GM19452 (cell line): ENCODE measurements at regions not wholly inside any gene's neighbourhood (a gene's known extent, or its start where the extent isn't known, plus 50 kb on each side); places are given as distances from the start of the nearest gene placed in this dataset.

Experiments used
- ATAC-seq: cut with Tn5 transposase; IDR thresholded peaks from one replicate; pipeline ENCODE4 v1.9.1; 2021; ENCODE audit not compliant: unreplicated experiment

- no peak for ATAC-seq
Measured at GRCh38 chr2:150140777-150141176, 346.7 kb downstream of the RND3 start.

GRCh38 chr2:150138587-150138986 lies 348.9 kb downstream of the RND3 start:
- no peak for ATAC-seq

GRCh38 chr2:150137338-150138069 lies 350.0 kb downstream of the RND3 start:
- no peak for ATAC-seq

- ATAC-seq: no peak
Measured at GRCh38 chr2:150136893-150137292, 350.6 kb downstream of the RND3 start.

DNA sequence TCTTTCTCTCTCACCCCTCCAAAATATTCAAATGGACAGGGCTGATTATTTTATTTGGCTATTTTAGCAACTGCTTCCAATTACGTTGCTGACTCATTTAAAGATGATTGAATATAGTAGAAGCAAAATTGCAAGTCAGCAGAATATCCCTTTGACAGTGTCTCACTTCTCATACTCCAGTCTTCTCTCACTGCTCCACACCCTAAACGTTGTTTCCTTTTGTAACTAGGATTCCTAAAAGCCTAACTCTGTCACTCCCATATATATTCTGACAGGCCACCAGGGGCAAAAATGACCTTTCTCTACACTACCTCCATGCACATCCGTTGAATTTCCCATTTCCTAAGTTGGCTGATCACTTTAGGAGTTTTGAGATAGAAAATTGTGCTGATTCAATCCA lies 351.1 kb downstream of the RND3 start:
- ATAC-seq: no peak

- ATAC-seq: no peak
Measured at GRCh38 chr2:150135223-150135883, 352.1 kb downstream of the RND3 start.

DNA sequence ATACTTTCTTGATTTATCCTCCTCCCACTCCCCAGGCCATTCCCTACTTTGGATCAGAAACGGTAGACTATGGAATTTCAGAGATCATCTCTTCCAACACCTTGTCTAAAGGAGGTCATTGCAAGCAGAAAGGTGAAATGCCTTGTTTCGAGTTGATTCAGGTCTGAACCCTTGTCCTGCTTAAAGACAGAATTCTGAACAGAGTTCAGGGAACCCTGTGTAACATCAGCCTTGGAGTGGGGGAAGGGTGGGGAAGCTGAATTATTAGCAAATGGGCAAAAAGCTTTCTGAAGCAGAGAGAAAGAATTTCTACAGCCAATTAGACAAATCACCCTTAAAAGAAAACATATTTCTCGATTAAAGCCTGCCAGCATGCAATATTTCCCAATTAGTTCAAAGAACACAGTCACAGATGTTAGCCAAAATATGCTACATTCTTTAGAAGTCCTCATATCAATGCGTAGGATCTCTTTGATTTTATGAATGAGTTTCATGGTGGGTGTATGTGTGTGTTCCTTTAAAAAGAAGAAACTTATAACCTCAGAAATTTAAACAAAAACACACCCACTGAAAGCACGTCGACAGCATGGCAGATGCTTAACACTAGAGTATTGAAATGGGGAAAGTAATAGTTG lies 353.1 kb downstream of the RND3 start:
- no peak for ATAC-seq

GRCh38 chr2:150133623-150134022 lies 353.8 kb downstream of the RND3 start:
- peak; percentile 78 for ATAC-seq

GRCh38 chr2:150129921-150130575 lies 357.4 kb downstream of the RND3 start:
- ATAC-seq: no peak

DNA sequence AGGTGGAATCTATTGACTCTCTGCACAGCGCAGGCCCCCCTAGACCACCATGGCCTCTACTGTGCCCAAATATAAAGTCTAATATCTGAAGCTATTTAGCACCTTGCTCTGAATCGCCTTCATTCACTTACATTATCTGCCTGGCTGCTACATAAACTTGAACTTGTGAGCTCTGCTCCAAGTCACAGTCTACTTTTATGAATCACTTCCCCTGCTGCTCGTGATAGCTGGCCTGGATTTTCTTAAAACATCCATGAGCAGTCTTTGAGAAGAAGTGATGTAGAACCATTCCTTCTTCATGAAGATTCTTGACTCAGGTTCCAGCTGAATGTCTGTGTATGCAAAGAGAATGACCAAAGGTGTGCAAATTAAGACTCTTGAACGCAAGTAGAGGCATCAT lies 359.5 kb downstream of the RND3 start:
- no peak for ATAC-seq

DNA sequence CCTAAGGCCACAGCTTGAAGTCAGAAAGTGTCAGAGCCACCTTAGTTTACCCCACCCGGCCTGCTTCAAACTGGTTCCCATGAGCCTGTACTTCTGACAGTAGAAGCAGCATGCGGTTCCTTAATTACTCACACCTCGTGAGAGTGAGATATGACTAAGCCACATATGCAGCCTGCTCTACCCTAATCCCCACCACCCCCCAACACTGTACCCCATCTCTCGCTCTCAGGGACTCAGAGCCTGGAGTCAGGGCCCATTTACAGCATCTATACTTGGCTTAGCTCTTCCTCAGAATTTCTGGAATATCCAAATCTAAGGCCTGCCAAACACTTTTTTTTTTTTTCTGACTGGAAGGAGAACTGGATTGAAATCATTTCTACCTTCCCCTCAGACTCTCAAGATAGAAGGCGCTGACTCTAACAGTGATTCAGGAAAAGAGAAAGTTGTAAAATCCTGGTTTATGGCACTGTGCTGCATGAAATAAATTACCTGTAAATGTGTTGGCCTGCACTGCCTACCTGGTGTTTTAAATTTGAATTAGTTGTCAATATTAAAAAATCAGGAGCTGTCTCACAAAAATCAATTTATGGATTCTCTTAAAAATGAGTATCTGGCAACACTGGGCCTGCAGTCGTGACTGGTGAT lies 360.0 kb downstream of the RND3 start:
- no peak for ATAC-seq

GRCh38 chr2:150126839-150127238 lies 360.6 kb downstream of the RND3 start:
- ATAC-seq: no peak

- no peak for ATAC-seq
Measured at GRCh38 chr2:150126143-150126740, 361.2 kb downstream of the RND3 start.

DNA sequence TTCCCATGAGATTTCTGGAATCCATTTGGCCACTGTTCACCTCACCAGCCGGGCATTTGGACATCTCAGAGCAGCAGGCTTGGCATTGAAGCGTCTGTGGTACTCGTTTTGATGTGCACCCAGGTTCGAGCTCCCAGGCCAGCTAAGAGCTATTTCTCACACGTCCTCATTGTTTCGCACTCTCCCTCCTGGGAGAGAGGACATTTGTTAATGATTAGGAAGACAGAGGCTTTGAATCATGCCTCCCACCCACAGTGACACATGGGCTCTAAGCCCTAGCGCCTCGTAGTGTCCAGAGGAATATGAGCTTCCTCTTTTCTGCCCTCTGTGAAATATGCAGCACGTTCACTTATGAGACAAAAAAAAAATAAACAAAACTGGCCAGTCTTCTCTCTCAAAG lies 361.8 kb downstream of the RND3 start:
- ATAC-seq: no peak

DNA sequence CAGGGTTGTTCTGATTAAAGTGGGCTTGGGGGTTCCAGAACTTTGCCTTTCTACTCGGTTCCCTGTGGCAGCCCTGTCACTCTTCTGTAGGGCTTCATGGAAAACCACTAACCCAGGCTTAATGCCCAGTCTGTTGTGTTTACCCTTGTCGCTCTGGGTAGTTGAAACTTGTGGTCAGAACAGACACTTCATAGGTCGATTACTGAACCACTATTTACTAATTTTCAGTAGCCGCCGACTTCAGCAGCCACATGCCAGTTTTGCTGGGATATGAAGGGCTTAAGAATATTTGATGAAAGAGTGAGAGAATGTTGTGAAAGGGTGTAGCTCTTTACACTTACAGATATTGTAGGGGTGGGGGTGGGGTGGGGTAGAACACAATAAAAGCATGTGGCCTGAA lies 362.3 kb downstream of the RND3 start:
- ATAC-seq: no peak

- ATAC-seq: no peak
Measured at GRCh38 chr2:150124739-150125138, 362.7 kb downstream of the RND3 start.

DNA sequence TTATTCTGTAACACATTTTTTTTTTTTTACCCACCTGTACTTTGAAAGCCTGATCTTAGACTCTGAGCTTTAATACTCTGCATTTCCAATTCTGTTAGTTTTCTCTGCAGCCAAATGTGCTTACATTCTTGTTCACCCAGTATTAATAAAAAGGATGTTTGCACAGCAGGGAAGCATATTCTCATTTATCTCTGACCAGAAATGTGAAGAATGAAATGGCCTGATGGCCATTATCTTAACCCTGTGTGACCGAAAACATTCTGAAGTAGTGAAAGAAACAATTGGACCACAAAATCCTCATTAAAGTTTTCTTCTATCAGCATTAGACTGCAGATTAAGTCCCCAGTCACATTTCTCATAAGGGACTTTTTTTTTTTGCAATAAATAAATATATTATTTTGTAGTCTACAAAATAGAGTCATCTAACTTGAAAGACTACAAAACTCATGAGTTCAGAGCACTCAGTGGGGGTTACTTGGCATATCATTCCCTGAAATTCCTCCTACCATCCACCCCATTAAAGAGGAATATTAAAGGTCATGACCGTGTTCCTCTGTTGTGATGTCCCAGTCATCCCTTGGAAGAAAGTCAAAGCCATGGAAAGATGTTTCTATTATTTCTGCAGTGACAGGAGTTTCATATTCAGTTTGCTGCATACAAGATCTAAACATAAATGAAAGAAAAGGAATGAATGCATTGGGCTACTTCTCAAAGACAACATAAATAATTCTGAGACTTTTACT lies 364.4 kb downstream of the RND3 start:
- ATAC-seq: no peak

GRCh38 chr2:150122156-150122555 lies 365.3 kb downstream of the RND3 start:
- ATAC-seq: no peak

DNA sequence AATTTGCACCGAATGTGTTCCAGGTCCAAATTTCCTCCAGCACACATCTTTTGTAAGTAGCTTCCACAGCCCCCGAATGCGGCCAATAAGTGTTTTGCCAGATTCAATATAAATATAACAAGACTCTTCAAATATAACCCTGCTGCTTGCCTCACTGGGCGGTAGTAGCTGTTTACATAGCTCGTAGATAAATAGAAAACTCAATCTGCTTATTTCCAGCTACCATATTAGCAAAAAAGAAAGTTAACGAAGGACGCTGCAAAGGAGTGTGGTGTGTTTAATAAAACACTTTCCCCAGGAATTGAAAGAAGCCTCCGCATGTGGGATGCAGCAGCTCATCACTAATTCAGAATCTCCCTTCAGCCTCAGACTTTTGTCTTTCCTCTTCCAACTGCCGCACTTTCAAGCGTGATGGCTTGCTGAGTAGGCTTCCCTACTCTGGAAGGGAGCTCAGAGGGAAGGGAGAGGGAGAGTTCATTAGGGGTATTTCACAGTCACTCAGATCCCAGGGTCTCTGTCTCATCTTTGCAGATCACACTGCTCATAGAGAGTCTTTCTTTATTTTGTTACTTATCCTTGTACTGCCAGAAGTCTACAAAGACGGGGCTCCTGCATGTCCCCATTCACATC lies 367.0 kb downstream of the RND3 start:
- ATAC-seq: no peak

DNA sequence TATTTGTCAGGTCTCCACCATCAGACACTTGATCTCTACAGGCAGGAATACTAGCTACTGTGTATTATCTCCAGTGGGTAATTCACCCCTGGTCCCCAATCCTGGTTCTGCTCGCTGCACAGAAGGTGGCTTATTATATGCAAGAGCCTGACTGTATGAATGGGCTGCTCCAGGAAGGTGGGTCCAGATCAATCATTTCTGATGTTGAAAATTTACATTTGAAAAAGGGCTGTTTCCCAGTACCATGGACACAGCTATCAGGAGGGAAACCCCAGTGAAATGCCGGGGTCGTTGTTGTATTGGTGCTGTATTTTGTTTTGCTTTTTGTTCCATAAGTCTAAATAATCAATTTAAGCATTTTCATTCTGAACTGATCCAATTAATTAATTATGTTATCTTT lies 367.6 kb downstream of the RND3 start:
- ATAC-seq: no peak
